Epithelial cell of proximal tubule (primary cell): ENCODE measurements at regions not wholly inside any gene's neighbourhood (a gene's known extent, or its start where the extent isn't known, plus 50 kb on each side); places are given as distances from the start of the nearest gene placed in this dataset.

Source experiments
- DNase-seq: peaks from one replicate; pipeline ENCODE4 v3.0.0-alpha.2; 2011; ENCODE audit warnings: low read depth
- H3K4me3 ChIP-seq: 2 replicates; pipeline ENCODE4 v1.5.1; 2011; ENCODE audit warnings: low read depth, mild to moderate bottlenecking, low read length
- CTCF ChIP-seq: conservative IDR thresholded peaks from 2 replicates; pipeline ENCODE4 v1.5.1; 2012; ENCODE audit warnings: low read depth, mild to moderate bottlenecking, low read length

DNA sequence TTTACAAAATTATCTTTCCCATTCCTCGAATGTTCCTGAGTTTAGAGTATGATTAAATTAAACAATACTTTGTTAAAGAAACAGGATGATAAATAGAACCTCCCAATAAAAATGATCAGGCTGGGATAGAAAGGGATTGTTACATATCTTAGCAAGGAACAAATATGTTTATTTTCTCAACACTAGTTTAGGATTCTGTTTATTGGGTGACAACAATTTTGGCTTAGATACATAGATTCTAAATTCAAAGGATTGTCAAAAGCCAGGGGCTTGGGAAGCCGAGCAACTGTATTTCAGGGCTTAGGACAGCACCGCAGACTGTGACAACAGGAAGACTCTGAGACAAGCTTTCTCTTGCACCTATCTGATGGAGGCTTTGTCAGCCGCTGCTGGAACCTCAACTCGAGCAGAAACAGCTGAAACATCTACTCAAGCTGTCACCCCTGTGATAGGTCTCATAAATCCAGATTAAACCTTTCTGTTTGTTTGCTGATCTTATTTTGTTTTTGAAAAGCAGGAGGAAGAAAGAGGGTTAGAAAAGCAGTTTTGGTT, 562.8 kb upstream of the ZFHX3 start:
- TF ChIP-seq CTCF, result no peak
- DNase-seq, result no peak
- no peak overlapping the region for H3K4me3 ChIP-seq

DNA sequence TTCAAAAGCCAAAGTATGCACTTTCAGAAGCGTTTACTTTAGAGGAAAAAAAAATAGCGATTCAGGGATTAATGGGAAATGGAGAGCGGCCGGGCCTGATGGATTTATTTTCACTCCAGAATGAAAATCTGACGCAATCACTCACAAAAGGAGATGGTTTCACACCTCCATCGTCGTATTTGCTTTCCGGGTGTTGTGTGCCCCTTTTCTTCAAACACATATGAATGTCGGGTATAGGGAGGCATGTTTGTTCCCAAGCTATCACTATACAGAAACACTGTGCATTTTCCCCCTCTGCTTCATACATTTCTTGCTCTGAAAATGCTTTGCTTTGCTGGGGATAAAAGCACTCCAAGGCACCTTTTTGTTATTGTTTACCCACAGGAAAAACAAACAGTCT, 562.2 kb upstream of the ZFHX3 start:
- TF ChIP-seq CTCF, result no peak
- no peak for DNase-seq
- no peak overlapping the region for H3K4me3 ChIP-seq

DNA sequence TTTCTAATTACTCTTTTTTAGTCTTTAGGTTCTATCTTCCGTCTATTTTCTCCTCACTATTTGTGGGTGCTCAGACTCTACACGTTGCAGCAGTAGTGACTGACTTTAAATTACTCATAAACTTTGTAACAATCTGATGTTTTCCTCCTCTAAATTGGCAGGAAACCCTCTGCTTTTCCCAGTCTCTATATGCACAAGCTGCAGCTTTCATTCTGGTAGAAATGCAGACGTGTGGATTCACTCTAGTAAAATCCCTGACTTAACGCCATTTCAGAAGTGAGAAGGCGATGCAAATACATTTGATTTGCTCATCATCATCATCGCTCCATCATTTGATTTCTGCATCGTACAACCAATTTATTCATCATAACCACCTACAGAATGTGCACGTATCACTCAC, 561.0 kb upstream of the ZFHX3 start:
- no peak overlapping the region for H3K4me3 ChIP-seq
- no peak for TF ChIP-seq CTCF
- DNase-seq, result no peak

- no peak for DNase-seq
- H3K4me3 ChIP-seq, result no peak overlapping the region
- TF ChIP-seq CTCF, result no peak
Observed at GRCh38 chr16:73605309-73605708, 557.4 kb upstream of the ZFHX3 start.

DNA sequence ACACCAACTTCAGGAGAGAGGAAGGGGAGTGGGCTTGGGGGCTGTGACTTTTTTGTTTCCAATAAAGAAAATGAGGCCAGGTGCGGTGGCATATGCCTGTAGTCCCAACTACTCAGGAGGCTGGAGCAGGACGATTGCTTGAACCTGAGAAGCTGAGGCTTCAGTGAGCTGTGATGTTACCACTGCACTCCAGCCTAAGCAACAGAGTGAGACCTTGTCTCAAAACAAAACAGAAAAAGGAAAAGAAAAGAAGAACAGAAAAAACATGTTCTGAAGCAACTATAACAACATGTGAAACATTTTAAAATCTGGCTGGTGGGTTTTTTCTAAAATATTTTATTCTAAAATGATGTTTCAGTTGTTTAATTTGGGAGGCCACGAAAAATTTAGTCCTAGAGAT, 554.0 kb upstream of the ZFHX3 start:
- H3K4me3 ChIP-seq, result no peak overlapping the region
- TF ChIP-seq CTCF, result no peak

DNA sequence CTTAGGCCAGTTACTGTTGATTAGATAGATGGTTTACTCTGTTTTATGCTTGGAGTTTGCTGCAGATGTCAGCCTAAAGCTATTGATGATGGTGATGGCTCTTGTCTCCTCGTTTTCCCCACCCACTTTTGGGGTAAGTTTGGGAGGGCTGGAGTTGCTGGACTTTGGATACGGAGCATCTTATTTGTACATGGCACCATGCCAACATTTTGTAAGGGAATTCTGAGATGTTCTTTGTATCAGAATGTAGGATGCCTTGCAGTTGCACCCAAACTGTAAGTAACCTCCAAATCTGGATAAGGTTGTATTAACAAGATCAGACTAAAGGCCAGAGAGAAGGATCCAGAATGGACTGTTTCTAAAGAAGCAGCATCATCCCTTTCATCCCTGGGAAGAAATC, 551.9 kb upstream of the ZFHX3 start:
- no peak for DNase-seq

More for the DNA sequence above, 554.0 kb upstream of the ZFHX3 start:
- DNase-seq, result no peak

More for the DNA sequence above, 551.9 kb upstream of the ZFHX3 start:
- no peak overlapping the region for H3K4me3 ChIP-seq
- TF ChIP-seq CTCF, result no peak
